Activated naive CD8-positive, alpha-beta T cell (primary cell): ENCODE measurements at regions not wholly inside any gene's neighbourhood (a gene's known extent, or its start where the extent isn't known, plus 50 kb on each side); places are given as distances from the start of the nearest gene placed in this dataset.

Experiments
- H3K27ac Mint-ChIP-seq: one replicate; pipeline ENCODE4 v1.8.0; 2021; ENCODE audit warnings: mixed read lengths
- H3K27me3 Mint-ChIP-seq: one replicate; pipeline ENCODE4 v1.8.0; 2021; ENCODE audit warnings: mixed read lengths
- H3K36me3 Mint-ChIP-seq: one replicate; pipeline ENCODE4 v1.8.0; 2021; ENCODE audit warnings: mixed read lengths
- H3K4me1 Mint-ChIP-seq: one replicate; pipeline ENCODE4 v1.8.0; 2021; ENCODE audit warnings: low read depth, mixed read lengths
- H3K4me3 Mint-ChIP-seq: one replicate; pipeline ENCODE4 v1.8.0; 2021; ENCODE audit warnings: mild to moderate bottlenecking, mixed read lengths
- H3K9me3 Mint-ChIP-seq: one replicate; pipeline ENCODE4 v1.8.0; 2021; ENCODE audit warnings: low read depth, mixed read lengths

DNA sequence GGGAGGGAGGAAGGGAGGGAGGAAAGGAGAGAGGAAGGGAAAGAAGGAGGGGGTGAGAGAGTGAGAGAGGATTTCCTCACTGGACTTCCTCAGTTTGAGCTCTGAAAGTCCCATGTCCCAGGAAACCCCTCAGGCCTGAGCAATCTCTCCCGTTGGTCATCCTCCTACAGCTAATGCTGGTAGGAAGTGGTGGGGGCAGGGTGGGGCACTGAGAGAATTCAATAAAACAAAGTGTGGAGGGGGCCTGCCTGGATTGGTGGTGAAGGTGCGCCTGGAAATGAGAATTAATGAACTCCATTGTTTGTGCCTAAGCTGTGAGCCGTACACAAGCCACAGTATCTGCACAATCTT lies 195.0 kb downstream of the RGS3 start:
- no peaks in the 10 kb centered on the region for H3K36me3 Mint-ChIP-seq
- H3K27ac Mint-ChIP-seq: no peak overlapping the region
- no peaks in the 10 kb centered on the region for H3K4me1 Mint-ChIP-seq
- no peak overlapping the region for H3K4me3 Mint-ChIP-seq
- H3K9me3 Mint-ChIP-seq: no peaks in the 10 kb centered on the region
- H3K27me3 Mint-ChIP-seq: peaks cover 7% of the 10 kb centered on the region

GRCh38 chr9:113659039-113659438 lies 195.5 kb downstream of the RGS3 start:
- H3K4me3 Mint-ChIP-seq: no peak overlapping the region
- H3K9me3 Mint-ChIP-seq: no peaks in the 10 kb centered on the region
- H3K27me3 Mint-ChIP-seq: peaks cover 7% of the 10 kb centered on the region
- no peaks in the 10 kb centered on the region for H3K36me3 Mint-ChIP-seq
- H3K27ac Mint-ChIP-seq: no peak overlapping the region
- H3K4me1 Mint-ChIP-seq: no peaks in the 10 kb centered on the region

DNA sequence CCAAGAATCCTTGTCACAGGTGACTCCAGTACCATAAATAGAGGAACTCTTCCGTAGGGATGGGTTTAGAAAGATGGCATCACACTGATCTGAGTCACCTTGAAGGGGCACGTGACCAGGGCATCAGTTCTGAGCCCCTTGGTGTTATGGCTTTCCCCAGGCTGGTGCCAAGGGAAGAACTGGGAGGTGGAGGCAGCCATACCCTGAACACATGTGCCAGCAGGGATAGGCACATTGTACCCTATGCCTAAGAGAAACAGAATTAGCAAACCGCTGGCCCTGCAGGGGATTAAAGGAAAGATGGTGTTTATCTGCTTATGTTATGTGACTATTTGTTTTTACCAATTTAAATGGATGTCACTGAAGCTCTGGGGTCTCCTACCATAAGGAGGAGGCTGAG lies 196.2 kb downstream of the RGS3 start:
- Mint-ChIP-seq H3K4me1 (no peaks in the 10 kb centered on the region), H3K36me3 (no peaks in the 10 kb centered on the region), H3K4me3 (no peak overlapping the region), H3K27me3 (peaks cover 7% of the 10 kb centered on the region), H3K27ac (no peak overlapping the region), H3K9me3 (no peaks in the 10 kb centered on the region)

DNA sequence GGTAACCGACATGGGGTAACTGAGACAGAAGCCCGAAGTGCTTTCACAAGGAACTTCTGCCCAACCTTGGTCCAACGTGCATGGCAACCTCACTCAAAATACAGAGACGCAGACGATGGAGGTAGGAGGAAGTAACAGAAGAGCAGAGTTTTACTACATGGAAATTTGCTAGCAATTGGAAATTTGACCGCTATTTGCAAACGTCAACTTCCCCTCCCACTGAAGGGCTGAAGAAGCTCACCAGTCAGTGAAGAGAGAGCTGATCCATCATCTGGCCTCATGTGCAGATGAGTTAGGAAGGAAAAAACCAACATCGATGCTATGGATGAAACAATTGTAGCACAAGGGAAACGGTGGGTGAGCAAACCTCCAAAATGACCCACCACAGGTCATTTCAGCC lies 196.7 kb downstream of the RGS3 start:
- Mint-ChIP-seq H3K4me1 (no peaks in the 10 kb centered on the region), H3K27me3 (peaks cover 7% of the 10 kb centered on the region), H3K4me3 (no peak overlapping the region), H3K27ac (no peak overlapping the region), H3K9me3 (no peaks in the 10 kb centered on the region), H3K36me3 (no peaks in the 10 kb centered on the region)

DNA sequence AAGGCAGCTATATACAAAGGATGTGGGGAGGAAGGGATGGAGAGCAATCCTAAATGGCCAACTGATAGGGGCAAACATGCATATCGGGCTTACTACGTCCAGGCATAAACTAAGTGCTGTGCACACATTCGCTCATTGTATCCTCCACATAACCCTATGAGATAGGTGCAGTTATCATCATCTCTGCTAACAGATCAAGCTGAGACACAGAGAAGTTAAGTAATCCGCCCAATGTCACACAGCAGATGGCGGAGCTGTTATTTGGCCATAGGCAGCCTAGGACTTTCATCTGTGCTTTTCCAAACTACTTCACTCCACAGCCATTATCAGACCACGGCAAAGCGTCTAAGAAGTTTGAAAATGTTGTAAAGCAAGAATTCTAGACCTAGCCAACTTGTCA lies 197.5 kb downstream of the RGS3 start:
- H3K9me3 Mint-ChIP-seq: no peaks in the 10 kb centered on the region
- no peaks in the 10 kb centered on the region for H3K4me1 Mint-ChIP-seq
- H3K27me3 Mint-ChIP-seq: peaks cover 7% of the 10 kb centered on the region
- no peak overlapping the region for H3K27ac Mint-ChIP-seq
- no peak overlapping the region for H3K4me3 Mint-ChIP-seq
- no peaks in the 10 kb centered on the region for H3K36me3 Mint-ChIP-seq

- no peaks in the 10 kb centered on the region for H3K9me3 Mint-ChIP-seq
Observed at GRCh38 chr9:113664181-113664875, 200.8 kb downstream of the RGS3 start.

GRCh38 chr9:113665064-113665463 lies 201.5 kb downstream of the RGS3 start:
- H3K9me3 Mint-ChIP-seq: no peaks in the 10 kb centered on the region
- H3K27ac Mint-ChIP-seq: no peak overlapping the region
- H3K4me1 Mint-ChIP-seq: no peaks in the 10 kb centered on the region
- H3K4me3 Mint-ChIP-seq: no peak overlapping the region
- no peaks in the 10 kb centered on the region for H3K36me3 Mint-ChIP-seq
- H3K27me3 Mint-ChIP-seq: peaks cover 7% of the 10 kb centered on the region

More at GRCh38 chr9:113664181-113664875, 200.8 kb downstream of the RGS3 start:
- H3K27me3 Mint-ChIP-seq: peaks cover 7% of the 10 kb centered on the region
- H3K4me1 Mint-ChIP-seq: no peaks in the 10 kb centered on the region
- H3K27ac Mint-ChIP-seq: no peak overlapping the region
- no peak overlapping the region for H3K4me3 Mint-ChIP-seq
- no peaks in the 10 kb centered on the region for H3K36me3 Mint-ChIP-seq

DNA sequence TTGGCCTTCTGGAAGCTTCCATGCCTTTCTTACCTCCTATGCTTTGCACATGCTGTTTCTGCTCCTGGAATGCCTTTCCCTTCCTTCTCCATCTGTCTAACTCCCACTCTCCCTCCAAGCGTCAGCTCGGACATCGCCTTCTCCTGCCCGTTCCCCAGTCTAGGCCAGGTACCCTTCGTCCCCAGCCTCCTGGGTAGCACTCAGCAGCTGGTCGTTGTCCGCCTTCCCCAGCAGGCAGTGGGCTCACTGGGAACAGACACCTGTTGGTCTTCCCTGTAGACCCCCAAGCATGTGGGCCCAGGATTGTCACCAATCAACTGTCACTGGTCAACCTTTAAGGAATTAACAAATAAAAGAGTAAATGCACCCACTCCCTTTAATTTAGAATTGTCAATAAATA lies 202.2 kb downstream of the RGS3 start:
- peaks cover 7% of the 10 kb centered on the region for H3K27me3 Mint-ChIP-seq
- H3K4me3 Mint-ChIP-seq: no peak overlapping the region
- no peaks in the 10 kb centered on the region for H3K4me1 Mint-ChIP-seq
- H3K27ac Mint-ChIP-seq: no peak overlapping the region
- no peaks in the 10 kb centered on the region for H3K36me3 Mint-ChIP-seq
- no peaks in the 10 kb centered on the region for H3K9me3 Mint-ChIP-seq

DNA sequence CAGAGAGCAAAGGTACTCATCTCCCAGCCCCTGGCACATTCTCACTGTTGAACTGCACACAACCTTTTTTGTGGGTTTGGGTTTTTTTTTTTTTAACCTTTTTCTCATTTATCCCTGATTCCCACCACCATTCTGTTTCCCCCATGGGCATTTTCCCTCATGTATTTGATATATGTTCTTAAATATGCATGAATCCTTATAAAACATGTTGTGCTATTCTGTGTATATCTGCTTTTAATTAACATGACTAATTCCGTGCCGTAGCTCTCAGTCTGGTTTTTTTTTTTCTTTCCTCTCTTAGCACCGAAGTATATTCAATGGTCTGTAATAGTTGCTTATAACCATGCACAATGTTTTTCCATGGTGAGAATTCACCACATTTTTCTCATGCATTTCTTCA lies 204.5 kb downstream of the RGS3 start:
- Mint-ChIP-seq H3K4me3 (no peak overlapping the region), H3K27ac (no peak overlapping the region), H3K9me3 (no peaks in the 10 kb centered on the region), H3K36me3 (no peaks in the 10 kb centered on the region), H3K27me3 (peaks cover 2% of the 10 kb centered on the region), H3K4me1 (no peaks in the 10 kb centered on the region)

DNA sequence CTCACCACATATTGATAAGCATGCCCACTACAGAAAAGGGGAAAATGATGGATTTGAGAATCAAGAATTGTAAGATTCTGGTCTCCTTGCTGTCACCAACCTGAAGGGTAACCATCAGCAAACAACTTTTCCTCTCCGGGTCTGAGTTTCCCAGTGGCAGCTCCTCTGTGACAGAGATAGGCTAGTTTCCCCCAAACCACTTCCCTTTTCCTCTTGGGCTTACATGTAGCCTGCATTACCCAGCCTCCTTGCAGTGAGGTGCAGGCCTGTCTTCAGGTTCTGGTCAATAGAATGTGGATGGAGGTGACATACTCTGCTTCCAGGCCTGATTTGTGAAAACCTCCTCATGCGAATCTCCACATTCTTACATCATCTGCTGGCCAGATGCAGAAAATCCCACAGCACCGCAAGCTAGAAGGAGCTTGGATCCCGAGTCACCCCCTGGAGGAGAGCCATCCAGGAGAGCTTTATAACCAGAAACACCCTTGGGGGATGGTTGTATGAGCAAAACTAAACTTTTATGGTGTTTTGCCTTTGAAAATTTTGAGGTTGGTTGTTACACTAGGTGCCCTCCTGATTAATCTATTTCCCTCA lies 206.1 kb downstream of the RGS3 start:
- Mint-ChIP-seq H3K27ac (no peak overlapping the region), H3K4me3 (no peak overlapping the region), H3K9me3 (no peaks in the 10 kb centered on the region), H3K4me1 (no peaks in the 10 kb centered on the region), H3K27me3 (no peaks in the 10 kb centered on the region), H3K36me3 (no peaks in the 10 kb centered on the region)

- H3K27ac Mint-ChIP-seq: no peak overlapping the region
- H3K4me1 Mint-ChIP-seq: no peaks in the 10 kb centered on the region
- H3K36me3 Mint-ChIP-seq: no peaks in the 10 kb centered on the region
- H3K9me3 Mint-ChIP-seq: no peaks in the 10 kb centered on the region
- peaks cover 7% of the 10 kb centered on the region for H3K27me3 Mint-ChIP-seq
- H3K4me3 Mint-ChIP-seq: no peak overlapping the region
Observed at GRCh38 chr9:113673726-113674125, 202.4 kb upstream of the ZNF618 start.

GRCh38 chr9:113674436-113674835 lies 201.7 kb upstream of the ZNF618 start:
- Mint-ChIP-seq H3K9me3 (no peaks in the 10 kb centered on the region), H3K4me3 (no peak overlapping the region), H3K4me1 (no peaks in the 10 kb centered on the region), H3K27ac (no peak overlapping the region), H3K36me3 (no peaks in the 10 kb centered on the region), H3K27me3 (peaks cover 8% of the 10 kb centered on the region)

DNA sequence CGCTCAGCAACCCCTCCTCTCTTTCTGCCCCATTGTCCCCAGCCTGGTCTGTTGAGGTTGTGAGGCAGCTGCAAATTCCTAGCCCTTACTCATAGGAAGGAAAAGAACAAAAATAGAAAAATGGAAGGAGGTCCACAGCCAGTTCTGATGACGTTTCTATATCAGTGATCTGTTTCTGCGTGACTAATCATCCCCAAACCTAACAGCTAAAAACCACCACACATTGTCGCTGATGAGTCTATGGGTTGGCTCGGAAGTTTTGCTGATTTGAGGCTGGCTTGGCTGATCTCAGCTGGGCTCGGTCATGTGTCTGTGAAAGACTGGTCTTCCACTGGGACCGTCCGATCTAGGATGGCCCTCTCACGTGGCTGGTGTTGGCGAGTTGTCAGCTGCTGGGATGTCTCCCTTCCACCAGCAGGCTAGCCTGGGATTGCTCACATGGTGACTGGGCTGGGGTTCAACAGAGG lies 200.6 kb upstream of the ZNF618 start:
- H3K27me3 Mint-ChIP-seq: peaks cover 11% of the 10 kb centered on the region
- H3K4me1 Mint-ChIP-seq: no peaks in the 10 kb centered on the region
- H3K36me3 Mint-ChIP-seq: no peaks in the 10 kb centered on the region
- H3K9me3 Mint-ChIP-seq: no peaks in the 10 kb centered on the region
- no peak overlapping the region for H3K4me3 Mint-ChIP-seq
- no peak overlapping the region for H3K27ac Mint-ChIP-seq

- Mint-ChIP-seq H3K36me3 (no peaks in the 10 kb centered on the region), H3K27me3 (peaks cover 19% of the 10 kb centered on the region), H3K4me3 (no peak overlapping the region), H3K4me1 (no peaks in the 10 kb centered on the region), H3K9me3 (no peaks in the 10 kb centered on the region), H3K27ac (no peak overlapping the region)
Observed at GRCh38 chr9:113677057-113677456, 199.1 kb upstream of the ZNF618 start.

- H3K4me1 Mint-ChIP-seq: no peaks in the 10 kb centered on the region
- no peaks in the 10 kb centered on the region for H3K9me3 Mint-ChIP-seq
- no peak overlapping the region for H3K4me3 Mint-ChIP-seq
- H3K36me3 Mint-ChIP-seq: no peaks in the 10 kb centered on the region
- H3K27ac Mint-ChIP-seq: no peak overlapping the region
- H3K27me3 Mint-ChIP-seq: peaks cover 19% of the 10 kb centered on the region
Observed at GRCh38 chr9:113677569-113677968, 198.5 kb upstream of the ZNF618 start.
